ENCODE measurements at regions not wholly inside any gene's neighbourhood (a gene's known extent, or its start where the extent isn't known, plus 50 kb on each side); places are given as distances from the start of the nearest gene placed in this dataset.

GRCh38 chr14:53610947-53611346 lies 345.7 kb downstream of the BMP4 start:
- no peak for TF ChIP-seq POLR2A (IDR thresholded peaks at IDR 0.05)
- peak in 1 of 6 experiments; percentile 10 for TF ChIP-seq CTCF (IDR thresholded peaks at IDR 0.05)
